Cardiac fibroblast (primary cell): ENCODE measurements at regions not wholly inside any gene's neighbourhood (a gene's known extent, or its start where the extent isn't known, plus 50 kb on each side); places are given as distances from the start of the nearest gene placed in this dataset.
"Not testable (repeated sequence)": the region's sequence is repeated elsewhere in the genome, so short reads cannot be mapped to it uniquely, and the experiment has no call there.

Source experiments
- DNase-seq, 2 donors: peaks; one replicate each; pipeline versions ENCODE4 v3.0.0 to v3.0.0-alpha.2; 2010; ENCODE audit warnings: low read depth in 2 of 2
- H3K4me3 ChIP-seq, 2 donors: replicated peaks in 1 of 2; 1 replicate in 1 of 2; 2 replicates in 1 of 2; pipeline ENCODE4 v1.5.1; 2011; ENCODE audit warnings: low read depth in 2 of 2, low read length in 2 of 2, mild to moderate bottlenecking in 2 of 2, moderate library complexity in 1 of 2
- TF ChIP-seq, protein P1 (sequence below): IDR thresholded peaks from one replicate; pipeline ENCODE4 v1.5.1; 2011; ENCODE audit warnings: low read depth, mild to moderate bottlenecking, low read length, inconsistent platforms

DNA sequence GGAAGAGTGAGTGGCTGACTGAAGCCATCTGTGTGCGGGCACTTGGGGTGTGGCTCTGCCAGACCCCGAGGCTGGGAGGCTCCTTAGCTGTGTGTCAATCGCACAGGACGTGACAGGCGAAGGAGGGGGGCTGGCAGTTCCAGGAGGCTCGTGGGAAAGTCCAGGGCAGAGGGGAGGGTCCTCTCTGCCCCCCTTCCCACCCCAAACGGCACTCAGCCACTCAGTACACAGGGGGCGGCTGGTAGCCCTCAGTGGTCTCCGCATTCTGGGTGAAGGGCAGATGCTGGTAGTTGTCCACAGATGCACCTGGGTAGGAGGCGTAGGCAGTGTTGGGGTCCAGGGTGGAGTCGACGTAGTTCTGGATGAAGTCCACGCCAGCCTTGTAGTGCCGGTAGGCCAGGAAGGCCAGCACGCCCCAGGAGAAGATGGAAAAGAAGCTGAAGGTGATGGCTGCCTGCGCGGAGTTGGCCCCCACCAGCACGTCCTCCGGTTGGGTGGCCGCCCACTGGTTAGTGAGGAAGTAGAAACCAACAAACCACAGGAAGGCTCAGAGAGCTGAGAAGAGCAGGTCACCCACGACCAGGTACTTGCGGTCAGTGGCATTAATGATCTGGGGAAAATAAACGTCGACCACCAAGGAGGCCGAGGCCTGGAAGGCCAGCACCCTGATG lies 85.4 kb upstream of the CEP78 start:
- DNase-seq: no peak
- H3K4me3 ChIP-seq: no peak overlapping the region
- TF ChIP-seq, protein P1, sequence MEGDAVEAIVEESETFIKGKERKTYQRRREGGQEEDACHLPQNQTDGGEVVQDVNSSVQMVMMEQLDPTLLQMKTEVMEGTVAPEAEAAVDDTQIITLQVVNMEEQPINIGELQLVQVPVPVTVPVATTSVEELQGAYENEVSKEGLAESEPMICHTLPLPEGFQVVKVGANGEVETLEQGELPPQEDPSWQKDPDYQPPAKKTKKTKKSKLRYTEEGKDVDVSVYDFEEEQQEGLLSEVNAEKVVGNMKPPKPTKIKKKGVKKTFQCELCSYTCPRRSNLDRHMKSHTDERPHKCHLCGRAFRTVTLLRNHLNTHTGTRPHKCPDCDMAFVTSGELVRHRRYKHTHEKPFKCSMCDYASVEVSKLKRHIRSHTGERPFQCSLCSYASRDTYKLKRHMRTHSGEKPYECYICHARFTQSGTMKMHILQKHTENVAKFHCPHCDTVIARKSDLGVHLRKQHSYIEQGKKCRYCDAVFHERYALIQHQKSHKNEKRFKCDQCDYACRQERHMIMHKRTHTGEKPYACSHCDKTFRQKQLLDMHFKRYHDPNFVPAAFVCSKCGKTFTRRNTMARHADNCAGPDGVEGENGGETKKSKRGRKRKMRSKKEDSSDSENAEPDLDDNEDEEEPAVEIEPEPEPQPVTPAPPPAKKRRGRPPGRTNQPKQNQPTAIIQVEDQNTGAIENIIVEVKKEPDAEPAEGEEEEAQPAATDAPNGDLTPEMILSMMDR: no peak

DNA sequence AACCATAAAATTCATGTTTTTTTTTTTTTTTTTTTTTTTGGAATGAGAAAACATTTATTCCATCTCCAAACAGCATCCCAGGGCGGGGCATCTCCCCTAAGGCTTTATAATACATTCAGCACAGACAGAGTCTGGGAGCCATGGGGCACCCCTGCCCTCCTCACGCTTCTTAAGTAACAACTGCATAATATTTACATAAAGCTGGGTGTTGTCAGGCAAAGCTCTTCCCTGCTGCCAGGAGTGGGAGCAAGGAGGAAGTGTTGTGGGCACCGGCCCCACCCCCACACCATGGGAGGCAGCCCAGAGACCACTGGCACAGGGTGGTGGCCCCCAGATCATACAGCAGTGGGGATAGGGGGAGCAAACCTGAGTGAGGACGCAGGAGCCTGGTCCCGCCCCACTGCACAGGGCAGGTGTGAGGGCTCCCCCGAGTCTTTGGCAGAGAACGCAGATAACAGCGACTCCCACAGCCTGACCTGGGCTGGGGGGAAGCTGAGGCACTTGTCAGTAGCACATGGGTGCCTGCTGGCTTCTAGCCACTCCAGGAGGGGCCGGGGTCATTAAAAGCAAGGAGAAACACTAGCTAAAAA lies 86.1 kb upstream of the CEP78 start:
- no peak for DNase-seq
- H3K4me3 ChIP-seq: no peak overlapping the region
- TF ChIP-seq, protein P1: no peak

DNA sequence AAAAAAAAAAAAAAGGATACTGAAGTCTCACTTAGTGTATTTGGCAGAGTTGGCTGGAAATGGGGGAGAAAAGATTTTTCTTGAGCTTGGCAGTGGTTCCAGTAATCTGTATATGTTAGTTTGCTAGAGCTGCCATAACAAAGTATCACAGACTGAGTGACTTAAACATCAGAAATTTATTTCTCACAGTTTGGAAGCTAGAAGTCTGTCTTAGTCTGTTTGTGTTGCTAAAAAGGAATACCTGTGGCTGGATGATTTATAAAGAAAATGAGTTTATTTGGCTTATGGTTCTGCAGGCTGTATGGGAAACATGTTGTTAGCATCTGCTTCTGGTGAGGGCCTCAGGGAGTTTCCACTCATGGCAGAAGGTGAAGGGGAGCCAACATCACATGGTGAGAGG lies 89.6 kb upstream of the CEP78 start:
- TF ChIP-seq, protein P1: no peak
- no peak for DNase-seq
- no peak overlapping the region for H3K4me3 ChIP-seq

DNA sequence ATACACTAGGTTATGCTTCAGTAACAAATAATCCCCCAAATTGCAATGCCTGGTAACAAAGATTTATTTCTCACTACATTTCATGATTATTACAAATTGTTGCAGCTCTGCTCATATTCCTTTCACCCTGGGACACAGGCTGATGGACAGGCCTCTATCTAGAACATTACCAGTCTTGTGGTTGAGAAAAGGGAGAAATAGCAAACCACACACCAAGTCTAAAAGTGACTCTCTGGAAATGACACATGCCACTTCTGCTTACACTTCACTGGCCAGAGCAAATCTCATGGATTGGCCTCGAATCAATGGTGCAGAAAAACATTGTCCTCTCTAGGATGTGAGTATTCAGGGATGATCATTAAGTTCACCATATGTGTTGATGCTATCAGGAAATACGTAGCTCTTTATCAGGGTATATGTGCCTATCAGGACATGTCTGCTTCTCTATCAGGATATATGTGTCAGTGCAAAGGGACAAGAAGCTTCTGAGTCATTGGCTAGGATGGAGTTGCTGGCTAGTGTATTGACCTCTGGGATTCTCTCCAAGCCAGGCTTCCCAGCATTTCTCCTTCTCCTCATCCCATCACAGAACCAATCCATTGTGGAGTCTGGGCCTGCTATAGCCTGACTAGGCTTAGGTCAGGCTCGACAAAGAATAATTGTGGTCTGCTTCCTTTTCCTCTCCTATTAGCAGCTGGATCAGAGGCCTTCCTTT lies 91.1 kb upstream of the CEP78 start:
- TF ChIP-seq, protein P1: no peak
- no peak for DNase-seq
- no peak overlapping the region for H3K4me3 ChIP-seq

DNA sequence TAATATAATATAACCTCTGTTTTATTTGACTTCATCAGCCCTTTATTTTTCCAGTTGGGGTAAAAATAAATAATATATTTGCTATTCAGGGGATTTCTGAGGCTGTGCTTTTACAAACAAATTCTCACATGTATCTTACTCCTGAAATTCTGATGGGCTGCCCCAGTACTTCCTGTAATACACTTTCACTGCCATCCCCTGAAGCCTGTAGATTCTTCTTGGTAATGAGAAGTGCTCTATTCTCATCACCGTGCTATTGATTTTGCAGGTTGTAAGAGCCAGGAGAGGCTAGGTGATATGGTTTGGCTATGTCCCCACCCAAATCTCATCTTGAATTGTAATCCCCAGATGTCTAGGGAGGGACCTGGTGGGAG lies 91.9 kb upstream of the CEP78 start:
- H3K4me3 ChIP-seq: no peak overlapping the region
- DNase-seq: no peak
- TF ChIP-seq, protein P1: no peak

DNA sequence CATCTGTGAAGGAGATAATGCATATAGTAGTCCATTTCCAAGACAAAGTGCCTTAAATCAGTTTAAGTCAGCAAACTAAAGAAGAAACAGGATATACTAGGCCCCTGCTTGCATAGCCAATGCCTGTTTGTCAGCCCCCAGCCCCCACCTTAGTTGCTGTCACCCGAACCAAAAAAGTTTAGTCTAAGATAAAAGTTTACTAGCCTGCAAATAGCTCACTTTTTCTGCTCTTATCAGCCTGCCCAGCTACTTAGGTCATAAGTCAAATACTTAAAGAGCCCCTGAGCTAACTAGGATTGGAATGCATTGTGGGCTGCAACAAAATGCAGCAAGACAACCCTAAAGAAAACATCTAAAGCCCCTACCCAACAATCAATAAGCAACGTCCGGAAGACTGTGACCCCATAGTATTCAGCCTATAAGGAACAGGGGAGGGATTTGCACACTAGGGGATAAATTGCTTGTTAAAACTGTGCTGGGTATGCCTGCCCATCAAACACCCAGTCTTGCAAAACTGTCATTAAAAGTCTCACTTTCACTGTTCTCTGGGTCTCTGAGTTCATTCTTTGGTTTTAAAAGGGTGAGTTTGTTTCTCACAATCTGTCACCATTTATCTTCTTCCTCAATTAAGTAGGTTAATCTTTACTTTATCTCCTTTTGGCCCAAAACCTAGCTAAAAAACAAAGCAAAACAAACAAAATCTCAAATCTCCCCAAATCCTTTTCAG lies 92.4 kb upstream of the CEP78 start:
- no peak overlapping the region for H3K4me3 ChIP-seq
- TF ChIP-seq, protein P1: no peak
- no peak for DNase-seq

DNA sequence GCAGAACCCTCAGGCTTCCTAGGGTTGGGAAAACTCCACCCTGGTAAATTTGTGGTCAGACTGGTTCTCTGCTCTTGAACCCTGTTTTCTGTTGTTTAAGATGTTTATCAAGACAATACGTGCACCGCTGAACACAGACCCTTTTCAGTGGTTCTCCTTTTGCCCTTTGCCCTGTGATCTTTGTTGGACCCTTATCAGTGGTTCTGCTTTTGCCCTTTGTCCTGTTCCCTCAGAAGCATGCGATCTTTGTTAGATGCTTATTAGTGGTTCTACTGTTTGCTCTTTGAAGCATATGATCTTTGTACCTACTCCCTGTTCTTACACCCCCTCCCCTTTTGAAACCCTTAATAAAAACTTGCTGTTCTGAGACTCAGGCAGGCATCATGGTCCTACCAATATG lies 93.6 kb upstream of the CEP78 start:
- not testable (repeated sequence) for DNase-seq, H3K4me3 ChIP-seq
